Progenitor cell of endocrine pancreas (in vitro differentiated cells): ENCODE measurements at regions not wholly inside any gene's neighbourhood (a gene's known extent, or its start where the extent isn't known, plus 50 kb on each side); places are given as distances from the start of the nearest gene placed in this dataset.

Experiments
- DNase-seq: peaks from one replicate; pipeline ENCODE4 v3.0.0; 2021; ENCODE audit warnings: low spot score; ENCODE audit not compliant: unreplicated experiment
- H3K27ac Mint-ChIP-seq: 2 replicates; pipeline ENCODE4 v1.8.0; 2021; ENCODE audit warnings: mild to moderate bottlenecking, moderate library complexity, mixed read lengths
- H3K27me3 Mint-ChIP-seq: 2 replicates; pipeline ENCODE4 v1.8.0; 2021; ENCODE audit warnings: mixed read lengths
- H3K36me3 Mint-ChIP-seq: 2 replicates; pipeline ENCODE4 v1.8.0; 2022; ENCODE audit warnings: mixed read lengths; ENCODE audit not compliant: insufficient read depth
- H3K4me1 Mint-ChIP-seq: 2 replicates; pipeline ENCODE4 v1.8.0; 2021; ENCODE audit warnings: low read depth, mixed read lengths
- H3K4me3 Mint-ChIP-seq: 2 replicates; pipeline ENCODE4 v1.8.0; 2021; ENCODE audit warnings: low read depth, mild to moderate bottlenecking, moderate library complexity, mixed read lengths
- H3K9me3 Mint-ChIP-seq: 2 replicates; pipeline ENCODE4 v1.8.0; 2021; ENCODE audit warnings: low read depth, mixed read lengths
- TF ChIP-seq, protein P1 (sequence below): fragments of 200-600 bp; sonication (generic); IDR thresholded peaks from one replicate; pipeline ENCODE4 v1.5.0; 2021; ENCODE audit warnings: antibody characterized with exemption, mild to moderate bottlenecking; ENCODE audit not compliant: unreplicated experiment

DNA sequence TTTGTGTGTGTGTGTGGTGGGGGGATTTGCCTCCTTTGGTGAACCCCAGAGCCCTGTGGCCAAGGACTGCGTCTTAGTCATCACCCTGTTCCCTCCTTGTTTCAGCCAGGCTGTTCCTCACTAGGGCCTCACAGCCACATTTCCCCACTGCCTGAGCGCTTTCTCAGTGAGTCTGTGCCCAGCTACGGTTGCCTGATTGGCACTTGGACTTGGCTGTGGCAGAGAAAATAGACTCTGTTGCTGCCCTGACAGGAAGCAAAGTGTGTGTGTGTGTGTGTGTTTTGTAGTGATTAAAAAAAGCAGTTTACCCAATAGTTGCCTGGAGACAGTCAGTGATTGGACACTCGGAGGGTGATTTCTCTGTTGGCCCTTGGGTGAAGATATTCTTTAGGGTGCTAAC, 113.0 kb downstream of the UCHL1 start:
- DNase-seq, result no peak
- Mint-ChIP-seq H3K27ac (no peak overlapping the region), H3K9me3 (no peaks in the 10 kb centered on the region), H3K4me1 (no peaks in the 10 kb centered on the region), H3K36me3 (no peaks in the 10 kb centered on the region), H3K4me3 (no peak overlapping the region), H3K27me3 (peaks cover 30% of the 10 kb centered on the region)
- TF ChIP-seq, protein P1, sequence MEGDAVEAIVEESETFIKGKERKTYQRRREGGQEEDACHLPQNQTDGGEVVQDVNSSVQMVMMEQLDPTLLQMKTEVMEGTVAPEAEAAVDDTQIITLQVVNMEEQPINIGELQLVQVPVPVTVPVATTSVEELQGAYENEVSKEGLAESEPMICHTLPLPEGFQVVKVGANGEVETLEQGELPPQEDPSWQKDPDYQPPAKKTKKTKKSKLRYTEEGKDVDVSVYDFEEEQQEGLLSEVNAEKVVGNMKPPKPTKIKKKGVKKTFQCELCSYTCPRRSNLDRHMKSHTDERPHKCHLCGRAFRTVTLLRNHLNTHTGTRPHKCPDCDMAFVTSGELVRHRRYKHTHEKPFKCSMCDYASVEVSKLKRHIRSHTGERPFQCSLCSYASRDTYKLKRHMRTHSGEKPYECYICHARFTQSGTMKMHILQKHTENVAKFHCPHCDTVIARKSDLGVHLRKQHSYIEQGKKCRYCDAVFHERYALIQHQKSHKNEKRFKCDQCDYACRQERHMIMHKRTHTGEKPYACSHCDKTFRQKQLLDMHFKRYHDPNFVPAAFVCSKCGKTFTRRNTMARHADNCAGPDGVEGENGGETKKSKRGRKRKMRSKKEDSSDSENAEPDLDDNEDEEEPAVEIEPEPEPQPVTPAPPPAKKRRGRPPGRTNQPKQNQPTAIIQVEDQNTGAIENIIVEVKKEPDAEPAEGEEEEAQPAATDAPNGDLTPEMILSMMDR, result no peak

DNA sequence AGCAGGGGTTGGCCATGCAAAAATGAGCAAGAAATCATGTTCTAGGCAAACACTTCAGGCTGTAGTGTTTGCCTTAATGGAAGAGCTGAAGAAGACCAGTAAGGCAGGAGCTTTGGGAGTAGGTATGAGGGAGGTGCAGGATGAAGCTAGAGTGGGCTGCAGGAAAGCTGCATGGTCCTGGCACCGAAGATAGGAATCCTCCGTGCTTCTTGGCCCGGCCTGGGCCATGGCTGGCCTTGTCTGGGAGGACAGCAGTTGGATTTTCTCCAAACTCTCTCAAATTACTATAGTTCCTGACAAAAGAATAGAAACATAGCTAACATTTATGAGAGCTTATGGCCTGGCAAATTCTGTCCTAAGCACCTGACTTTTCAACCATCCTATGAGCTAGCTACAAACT, 116.5 kb downstream of the UCHL1 start:
- H3K36me3 Mint-ChIP-seq, result no peaks in the 10 kb centered on the region
- H3K27me3 Mint-ChIP-seq, result peaks cover 13% of the 10 kb centered on the region
- TF ChIP-seq, protein P1, result no peak
- peaks cover 4% of the 10 kb centered on the region for H3K4me1 Mint-ChIP-seq
- no peak overlapping the region for H3K27ac Mint-ChIP-seq
- H3K9me3 Mint-ChIP-seq, result no peaks in the 10 kb centered on the region
- DNase-seq, result no peak
- no peak overlapping the region for H3K4me3 Mint-ChIP-seq

DNA sequence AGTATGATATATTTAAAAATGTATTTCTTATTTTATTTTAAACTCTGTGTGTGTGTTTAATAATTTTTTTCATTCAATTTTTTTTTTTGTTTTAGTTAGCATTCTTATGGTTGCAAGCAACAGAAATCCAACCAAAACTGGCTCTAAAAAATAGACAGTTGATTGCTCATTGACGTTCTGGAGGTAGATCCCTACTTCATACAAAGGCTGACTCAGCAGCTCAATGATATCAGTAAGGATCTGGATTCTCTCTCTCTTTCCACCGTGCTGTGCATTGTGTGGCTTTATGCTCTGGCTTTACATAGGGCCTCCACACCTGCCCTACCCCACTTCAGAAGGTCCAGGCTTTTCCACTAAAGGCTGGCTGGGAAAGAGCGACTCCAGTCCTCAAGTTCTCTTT, 117.8 kb downstream of the UCHL1 start:
- Mint-ChIP-seq H3K36me3 (peaks cover 3% of the 10 kb centered on the region), H3K27ac (no peak overlapping the region), H3K9me3 (peaks cover 8% of the 10 kb centered on the region), H3K4me3 (no peak overlapping the region), H3K4me1 (peaks cover 4% of the 10 kb centered on the region), H3K27me3 (peaks cover 7% of the 10 kb centered on the region)
- TF ChIP-seq, protein P1, result no peak
- no peak for DNase-seq

DNA sequence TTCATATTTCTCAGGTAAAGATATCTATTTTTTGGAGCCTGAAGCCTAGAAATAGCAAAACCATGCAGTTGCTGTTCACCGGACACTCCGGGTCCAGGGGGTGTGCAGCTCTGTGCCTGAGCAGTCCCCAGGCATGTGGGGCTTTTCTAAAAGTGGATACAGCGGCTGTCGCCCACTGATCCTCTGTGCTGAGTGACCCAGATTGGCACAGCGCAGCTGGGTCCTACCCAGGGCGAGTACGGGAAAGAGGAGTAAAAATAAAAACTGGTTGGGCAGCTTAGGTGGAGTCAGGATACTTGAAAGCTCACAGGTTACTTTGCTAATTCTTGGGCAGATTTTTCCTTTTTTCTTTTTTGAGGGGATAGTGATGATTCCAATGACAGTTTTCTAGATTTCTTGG, 118.8 kb downstream of the UCHL1 start:
- H3K27ac Mint-ChIP-seq, result no peak overlapping the region
- H3K4me3 Mint-ChIP-seq, result no peak overlapping the region
- peaks cover 3% of the 10 kb centered on the region for H3K36me3 Mint-ChIP-seq
- H3K27me3 Mint-ChIP-seq, result peaks cover 4% of the 10 kb centered on the region
- peaks cover 4% of the 10 kb centered on the region for H3K4me1 Mint-ChIP-seq
- H3K9me3 Mint-ChIP-seq, result peaks cover 8% of the 10 kb centered on the region
- no peak for DNase-seq
- TF ChIP-seq, protein P1, result no peak

DNA sequence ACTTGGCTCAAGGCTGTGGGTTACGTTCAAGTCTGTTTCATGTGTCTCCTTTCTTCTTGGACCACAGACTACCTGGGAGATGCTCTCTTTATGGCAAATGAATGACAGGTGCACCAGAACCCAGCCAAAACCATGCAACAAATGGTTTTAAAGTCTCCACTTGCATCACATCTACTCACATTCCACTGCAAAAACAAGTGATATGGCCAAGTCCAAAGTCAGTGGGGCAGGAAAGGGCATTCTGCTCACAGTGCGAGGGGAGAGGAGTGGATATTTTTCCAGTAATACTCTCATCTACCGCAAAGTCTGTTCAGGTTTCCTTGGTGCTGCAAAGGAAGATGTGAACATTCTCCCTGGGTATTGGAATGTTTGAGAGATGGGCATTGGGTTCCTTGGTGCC, 120.5 kb downstream of the UCHL1 start:
- Mint-ChIP-seq H3K9me3 (peaks cover 8% of the 10 kb centered on the region), H3K36me3 (peaks cover 3% of the 10 kb centered on the region), H3K4me1 (peaks cover 4% of the 10 kb centered on the region), H3K27me3 (peaks cover under 1% of the 10 kb centered on the region), H3K4me3 (no peak overlapping the region), H3K27ac (no peak overlapping the region)
- TF ChIP-seq, protein P1, result no peak
- no peak for DNase-seq
